ENCODE measurements at regions not wholly inside any gene's neighbourhood (a gene's known extent, or its start where the extent isn't known, plus 50 kb on each side); places are given as distances from the start of the nearest gene placed in this dataset.

GRCh38 chr3:182621435-182622240 lies 171.7 kb upstream of the ATP11B start:
- no peaks in the 10 kb centered on the region for H3K9me3 ChIP-seq (replicated peaks; ENCODE audit: control insufficient read depth, insufficient read depth, low read length)
- ChIA-PET CTCF (interaction anchor here (0.9 to 1.3 kb wide), 7 partner anchors 14 to 1412 kb away, joined by 3 to 7 read pairs (median 4); no protein-coding TSS in a partner anchor), POLR2A (no interaction called here)
- H3K27me3 ChIP-seq (ENCODE audit: control insufficient read depth in 2 of 2, insufficient read depth in 2 of 2, low read length in 2 of 2), result peaks cover 3 to 4% of the 10 kb centered on the region in 2 experiments
- dilution Hi-C loops (cut with MboI; ENCODE audit: extremely low pct_ligation_motif_present, low sequenced_read_pairs) (no loop called here), intact Hi-C loops (cut with micrococcal nuclease) (no loop called here)
- BruUV-seq (replicated peaks), result no TSS peak
- FAIRE-seq, result no peak
- no peak overlapping the region for H2AFZ ChIP-seq (ENCODE audit: low read depth, low read length)
- no peaks in the 10 kb centered on the region for H4K20me1 ChIP-seq (replicated peaks; ENCODE audit: control insufficient read depth, extremely low read depth, insufficient read depth, low read length)
- no peaks in the 10 kb centered on the region for H3K9me1 ChIP-seq (replicated peaks; ENCODE audit: control insufficient read depth, extremely low read depth, insufficient read depth, low read length)
- peak; percentile 15 for DNase-seq (ENCODE audit: low read depth, low spot score)
- no peak overlapping the region for H3K9ac ChIP-seq (replicated peaks; ENCODE audit: extremely low read depth, insufficient read depth, low read length)
- H3K4me1 ChIP-seq (ENCODE audit: control insufficient read depth, extremely low read depth, insufficient read depth, low read length), result no peaks in the 10 kb centered on the region
- H3K27ac ChIP-seq (ENCODE audit: insufficient read depth, low read depth, low read length), result no peak overlapping the region
- H3K4me3 ChIP-seq (replicated peaks in 1 of 3; ENCODE audit: insufficient read depth in 1 of 3, low read depth in 1 of 3, low read length in 3 of 3), result no peak overlapping the region
- no peaks in the 10 kb centered on the region for H3K79me2 ChIP-seq (ENCODE audit: control insufficient read depth, insufficient read depth, low read length)
- no peaks in the 10 kb centered on the region for H3K36me3 ChIP-seq (ENCODE audit: control insufficient read depth in 2 of 2, extremely low read depth in 1 of 2, insufficient read depth in 2 of 2, low read length in 2 of 2)
- no peak overlapping the region for H3K4me2 ChIP-seq (ENCODE audit: insufficient read depth, low read length)
- TF ChIP-seq JUN (IDR thresholded peaks at IDR 0.05; ENCODE audit: borderline replicate concordance, insufficient read depth, insufficient read length, low read depth) (no peak), CTCF (IDR thresholded peaks at IDR 0.05; ENCODE audit: extremely low read depth in 1 of 2, insufficient read depth in 1 of 2, low read depth in 1 of 2, low read length in 2 of 2) (peak in 1 of 2 donors; percentile 12), MYC (IDR thresholded peaks at IDR 0.05; ENCODE audit: low read depth, low read length) (no peak), MAX (IDR thresholded peaks at IDR 0.05; ENCODE audit: insufficient read depth, insufficient read length) (no peak), POLR2A (IDR thresholded peaks at IDR 0.05; ENCODE audit: low read depth, low read length) (no peak), FOS (IDR thresholded peaks at IDR 0.05; ENCODE audit: borderline replicate concordance, insufficient read depth, low read length) (no peak)
